ENCODE measurements at regions not wholly inside any gene's neighbourhood (a gene's known extent, or its start where the extent isn't known, plus 50 kb on each side); places are given as distances from the start of the nearest gene placed in this dataset.

GRCh38 chr21:27329255-27329851, 362.5 kb upstream of the ADAMTS5 start:
- TF ChIP-seq POLR2A (IDR thresholded peaks at IDR 0.05; ENCODE audit: extremely low read depth, insufficient read length) (no peak), MYC (IDR thresholded peaks at IDR 0.05; ENCODE audit: low read depth, low read length) (no peak), MAX (IDR thresholded peaks at IDR 0.05; ENCODE audit: low read depth, low read length) (no peak)
- TF ChIP-seq, protein P1, sequence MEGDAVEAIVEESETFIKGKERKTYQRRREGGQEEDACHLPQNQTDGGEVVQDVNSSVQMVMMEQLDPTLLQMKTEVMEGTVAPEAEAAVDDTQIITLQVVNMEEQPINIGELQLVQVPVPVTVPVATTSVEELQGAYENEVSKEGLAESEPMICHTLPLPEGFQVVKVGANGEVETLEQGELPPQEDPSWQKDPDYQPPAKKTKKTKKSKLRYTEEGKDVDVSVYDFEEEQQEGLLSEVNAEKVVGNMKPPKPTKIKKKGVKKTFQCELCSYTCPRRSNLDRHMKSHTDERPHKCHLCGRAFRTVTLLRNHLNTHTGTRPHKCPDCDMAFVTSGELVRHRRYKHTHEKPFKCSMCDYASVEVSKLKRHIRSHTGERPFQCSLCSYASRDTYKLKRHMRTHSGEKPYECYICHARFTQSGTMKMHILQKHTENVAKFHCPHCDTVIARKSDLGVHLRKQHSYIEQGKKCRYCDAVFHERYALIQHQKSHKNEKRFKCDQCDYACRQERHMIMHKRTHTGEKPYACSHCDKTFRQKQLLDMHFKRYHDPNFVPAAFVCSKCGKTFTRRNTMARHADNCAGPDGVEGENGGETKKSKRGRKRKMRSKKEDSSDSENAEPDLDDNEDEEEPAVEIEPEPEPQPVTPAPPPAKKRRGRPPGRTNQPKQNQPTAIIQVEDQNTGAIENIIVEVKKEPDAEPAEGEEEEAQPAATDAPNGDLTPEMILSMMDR (IDR thresholded peaks at IDR 0.05; ENCODE audit: low read depth, low read length): no peak

Data from NB4 (cell line).